ENCODE measurements at regions not wholly inside any gene's neighbourhood (a gene's known extent, or its start where the extent isn't known, plus 50 kb on each side); places are given as distances from the start of the nearest gene placed in this dataset.

- DNase-seq, result no peak
These were observed 94.0 kb downstream of the KLF12 start for GRCh38 chr13:74040200-74040599.

- DNase-seq, result no peak
These were observed 94.5 kb downstream of the KLF12 start for GRCh38 chr13:74039667-74040066.

- DNase-seq, result no peak
These were observed 95.0 kb downstream of the KLF12 start for GRCh38 chr13:74039154-74039553.

- no peak for DNase-seq
These were observed 96.4 kb downstream of the KLF12 start for GRCh38 chr13:74037762-74038161.

DNA sequence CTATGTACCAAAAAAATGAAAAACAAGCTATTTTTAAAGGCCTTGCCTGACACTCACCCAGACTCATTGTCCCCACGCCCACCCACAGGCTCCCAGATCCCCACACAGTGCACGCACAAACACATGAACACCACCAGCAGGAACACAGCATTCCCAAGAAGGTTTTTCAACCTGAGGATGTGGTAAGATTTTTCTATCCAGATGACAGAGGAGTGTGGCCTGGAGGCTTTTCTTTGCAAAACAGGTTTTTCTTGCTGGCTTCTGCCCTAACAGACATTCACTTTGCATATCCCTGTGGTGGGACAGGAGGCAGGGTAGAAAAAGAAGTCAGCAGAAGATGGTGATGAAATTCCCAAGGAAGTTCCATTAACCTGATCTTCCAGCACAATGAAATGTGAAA lies 97.8 kb downstream of the KLF12 start:
- no peak for DNase-seq

- DNase-seq, result no peak
These were observed 98.3 kb downstream of the KLF12 start for GRCh38 chr13:74035896-74036295.

DNA sequence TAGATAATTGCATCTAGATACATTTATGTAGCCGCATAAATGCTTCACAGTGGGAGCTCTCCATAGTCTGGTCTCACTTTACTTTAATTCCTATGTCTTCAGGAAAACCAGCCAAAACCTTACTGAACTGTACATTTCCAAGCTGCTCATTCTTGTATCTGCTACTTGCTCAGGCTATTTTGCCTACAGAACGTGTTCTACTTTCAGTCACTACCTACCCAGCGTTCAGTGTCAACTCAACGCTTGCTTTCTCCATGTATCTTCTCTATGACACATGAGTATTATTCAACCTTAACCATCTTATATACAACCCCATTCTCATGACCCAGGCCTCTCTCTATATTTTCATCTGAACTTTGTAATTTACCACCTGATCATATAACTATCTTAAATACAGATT lies 101.9 kb downstream of the KLF12 start:
- DNase-seq, result no peak

GRCh38 chr13:74027161-74027779 lies 106.9 kb downstream of the KLF12 start:
- no peak for DNase-seq

GRCh38 chr13:74026753-74027152 lies 107.5 kb downstream of the KLF12 start:
- no peak for DNase-seq

DNA sequence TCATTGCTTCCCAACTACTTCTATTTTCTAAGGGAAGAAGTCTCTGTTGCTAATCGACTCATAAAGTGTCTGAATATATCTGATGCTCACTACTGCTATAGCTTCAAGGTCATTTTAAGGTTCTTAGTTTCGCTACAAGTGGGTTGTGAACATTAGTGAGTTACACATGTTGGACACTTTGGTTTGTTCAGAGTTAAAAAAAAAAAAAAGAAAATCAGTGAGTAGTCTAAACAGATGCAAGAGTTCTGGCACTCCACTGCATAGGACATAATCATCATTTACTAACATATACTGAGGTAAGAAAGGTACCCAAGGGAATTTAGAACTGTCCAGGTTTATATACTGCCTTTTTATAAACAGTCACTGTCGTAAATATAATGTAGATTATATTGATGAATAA lies 108.8 kb downstream of the KLF12 start:
- no peak for DNase-seq

GRCh38 chr13:74024856-74025255 lies 109.3 kb downstream of the KLF12 start:
- no peak for DNase-seq

- no peak for DNase-seq
These were observed 109.9 kb downstream of the KLF12 start for GRCh38 chr13:74024314-74024713.

- no peak for DNase-seq
These were observed 110.7 kb downstream of the KLF12 start for GRCh38 chr13:74023484-74023883.

GRCh38 chr13:74021505-74021904 lies 112.7 kb downstream of the KLF12 start:
- DNase-seq, result no peak

DNA sequence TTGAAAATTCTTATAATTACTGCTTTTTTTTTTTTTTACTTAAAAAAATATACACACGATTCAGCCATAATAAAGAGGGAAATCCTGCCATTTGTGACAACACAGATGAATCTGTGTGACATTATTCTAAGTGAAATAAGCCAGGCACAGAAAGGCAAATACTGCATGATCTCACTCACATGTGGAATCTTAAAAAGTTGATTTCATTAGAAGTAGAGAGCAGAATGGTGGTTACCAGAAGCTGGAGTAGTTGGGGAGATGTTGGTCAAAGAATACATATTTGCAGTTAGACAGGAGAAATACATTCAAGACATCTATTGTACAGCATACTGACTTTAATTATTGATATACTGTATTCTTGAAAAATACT lies 116.2 kb downstream of the KLF12 start:
- no peak for DNase-seq

- no peak for DNase-seq
These were observed 116.7 kb downstream of the KLF12 start for GRCh38 chr13:74017301-74018061.

DNA sequence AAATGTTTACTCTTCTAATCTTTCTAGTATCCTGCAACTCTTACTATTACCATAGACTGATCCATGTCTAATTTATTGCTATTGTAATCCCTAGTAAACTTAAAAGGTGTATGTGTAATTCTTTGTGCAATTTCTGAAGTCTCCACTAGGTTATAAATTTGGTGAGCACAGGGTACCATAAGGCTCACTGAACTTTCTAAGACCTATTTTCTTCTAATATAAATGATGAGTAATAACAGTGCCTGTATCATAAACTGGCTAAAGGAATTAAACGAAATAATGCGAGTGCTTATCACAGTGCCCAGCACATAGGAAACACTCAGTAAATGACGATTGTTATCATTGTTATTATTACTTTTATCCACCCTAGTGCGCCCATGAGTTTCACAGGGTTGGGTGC lies 119.1 kb downstream of the KLF12 start:
- DNase-seq, result no peak

- no peak for DNase-seq
These were observed 125.0 kb downstream of the KLF12 start for GRCh38 chr13:74009100-74009668.

GRCh38 chr13:74006666-74007065 lies 127.5 kb downstream of the KLF12 start:
- no peak for DNase-seq

GRCh38 chr13:74005320-74006157 lies 128.7 kb downstream of the KLF12 start:
- DNase-seq, result no peak

DNA sequence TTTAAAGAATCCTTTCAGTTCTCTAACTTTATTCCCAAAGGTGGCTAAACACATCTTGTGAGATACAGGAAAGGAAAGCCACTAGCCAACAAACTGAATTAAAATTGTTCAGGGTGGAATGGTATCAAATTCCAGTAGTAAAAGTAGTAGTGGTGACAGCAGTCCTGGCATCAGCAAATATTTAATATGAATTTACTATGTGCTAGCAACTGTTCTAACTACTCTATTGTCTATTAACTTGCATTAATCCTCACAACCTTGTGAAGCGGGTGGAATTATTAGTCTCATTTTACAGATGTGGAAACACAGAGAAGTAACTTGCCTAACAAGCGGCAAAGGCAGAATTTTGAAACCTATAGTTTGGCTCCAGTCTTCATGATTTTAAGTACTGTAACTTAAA lies 130.1 kb downstream of the KLF12 start:
- no peak for DNase-seq

DNA sequence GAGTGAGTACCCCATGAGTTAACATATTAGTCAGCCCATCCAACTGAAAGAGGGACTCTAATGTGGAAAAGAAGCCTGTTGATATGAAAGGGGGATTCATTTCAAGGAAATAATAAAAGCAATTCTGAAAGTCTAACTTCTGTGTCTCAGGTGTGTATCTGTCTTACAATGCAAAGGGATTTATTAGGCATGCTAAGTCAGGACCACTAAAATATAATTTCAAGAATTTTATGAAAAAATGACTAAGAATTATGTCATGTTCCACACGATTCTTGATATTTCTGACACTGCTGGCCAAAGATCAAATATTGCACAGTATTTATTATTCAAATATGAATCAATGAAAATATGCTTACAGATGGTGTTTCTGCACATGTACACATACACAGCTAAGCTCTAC lies 130.8 kb downstream of the KLF12 start:
- no peak for DNase-seq

DNA sequence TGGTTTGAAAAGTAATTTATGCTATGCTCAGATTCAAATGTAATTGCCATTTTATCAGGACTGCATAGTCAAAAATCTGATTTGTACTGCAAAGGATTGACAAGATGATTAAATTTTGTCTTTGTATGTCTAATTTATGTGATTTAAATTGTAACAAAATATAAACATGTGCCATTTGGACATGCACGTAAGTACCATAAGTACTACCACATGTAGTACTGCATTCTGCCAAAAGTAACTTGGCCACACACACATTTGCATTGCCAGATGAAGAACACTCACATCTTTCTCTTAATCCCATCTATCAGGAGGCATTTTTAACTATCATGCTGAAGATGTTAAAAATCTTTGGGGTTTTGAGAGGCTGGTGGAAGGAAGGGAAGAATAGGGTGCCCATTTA lies 133.3 kb downstream of the KLF12 start:
- no peak for DNase-seq

DNA sequence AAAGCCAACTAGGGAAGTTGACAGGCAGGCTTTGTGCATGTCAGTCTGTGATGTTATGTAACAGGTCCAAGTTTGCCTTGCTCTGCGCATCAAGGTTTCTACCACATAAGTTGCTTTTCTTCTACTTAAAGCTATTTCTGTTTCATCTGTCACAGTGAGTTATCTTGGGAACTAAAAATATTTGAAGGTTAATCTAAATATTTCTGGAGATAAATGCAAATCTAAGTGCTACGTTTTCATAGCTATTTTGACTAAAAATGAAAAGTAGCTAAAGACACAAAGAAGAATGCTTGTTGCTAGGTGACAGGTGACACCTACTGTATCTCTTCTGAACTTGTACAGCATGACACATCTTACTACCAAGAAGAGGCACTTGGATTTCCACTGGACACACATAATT lies 135.6 kb downstream of the KLF12 start:
- DNase-seq, result no peak
